ENCODE measurements at regions not wholly inside any gene's neighbourhood (a gene's known extent, or its start where the extent isn't known, plus 50 kb on each side); places are given as distances from the start of the nearest gene placed in this dataset.
"Not testable (repeated sequence)": the region's sequence is repeated elsewhere in the genome, so short reads cannot be mapped to it uniquely, and the experiment has no call there.

DNA sequence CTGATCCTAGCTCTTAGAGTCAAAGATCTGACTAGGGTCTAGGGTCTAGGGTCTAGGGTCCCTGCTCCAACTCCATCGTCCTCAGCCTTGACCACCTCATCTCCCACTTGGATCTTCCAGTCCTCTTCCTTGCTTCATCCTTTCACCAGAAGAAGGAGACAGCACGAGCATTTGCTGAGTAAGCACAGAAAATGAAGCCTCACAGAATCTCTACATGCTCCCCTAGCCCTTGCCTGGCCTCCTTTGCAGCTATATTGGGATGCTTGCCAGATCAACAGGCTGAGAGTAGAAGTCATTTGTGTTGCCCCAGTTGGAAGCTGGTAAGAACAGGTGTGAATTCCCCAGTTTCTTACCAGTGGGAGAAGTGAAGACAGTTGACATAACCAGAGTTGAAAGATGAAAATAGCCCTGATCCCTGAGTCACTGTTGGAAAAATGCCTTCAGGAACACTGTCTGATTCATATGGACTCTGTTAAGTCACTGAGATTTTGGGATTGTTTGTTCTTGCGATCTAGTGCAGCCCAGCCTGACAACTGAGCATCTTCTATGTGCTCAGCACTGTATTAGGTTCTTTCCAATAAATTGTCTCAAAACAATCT lies 552.5 kb downstream of the INSC start:
- no peak for DNase-seq

DNA sequence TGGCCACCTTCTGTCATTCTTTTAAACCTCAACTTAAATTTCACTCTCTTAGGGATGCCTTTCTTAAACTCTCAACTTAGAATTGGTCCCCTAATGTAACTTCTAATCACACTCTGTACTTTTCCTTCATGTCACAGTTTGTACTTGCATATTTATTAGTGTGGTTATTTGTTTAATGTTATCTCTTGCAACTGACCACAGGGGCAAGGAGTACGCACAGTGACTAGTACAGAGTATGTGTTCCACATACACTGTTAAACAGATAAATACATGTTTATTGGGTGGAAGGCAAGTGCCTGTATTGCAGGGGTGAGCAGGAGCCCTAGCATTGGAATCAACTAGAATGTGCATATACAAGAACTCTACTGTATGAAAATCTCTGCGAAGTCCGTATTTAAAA lies 554.0 kb downstream of the INSC start:
- DNase-seq: no peak

DNA sequence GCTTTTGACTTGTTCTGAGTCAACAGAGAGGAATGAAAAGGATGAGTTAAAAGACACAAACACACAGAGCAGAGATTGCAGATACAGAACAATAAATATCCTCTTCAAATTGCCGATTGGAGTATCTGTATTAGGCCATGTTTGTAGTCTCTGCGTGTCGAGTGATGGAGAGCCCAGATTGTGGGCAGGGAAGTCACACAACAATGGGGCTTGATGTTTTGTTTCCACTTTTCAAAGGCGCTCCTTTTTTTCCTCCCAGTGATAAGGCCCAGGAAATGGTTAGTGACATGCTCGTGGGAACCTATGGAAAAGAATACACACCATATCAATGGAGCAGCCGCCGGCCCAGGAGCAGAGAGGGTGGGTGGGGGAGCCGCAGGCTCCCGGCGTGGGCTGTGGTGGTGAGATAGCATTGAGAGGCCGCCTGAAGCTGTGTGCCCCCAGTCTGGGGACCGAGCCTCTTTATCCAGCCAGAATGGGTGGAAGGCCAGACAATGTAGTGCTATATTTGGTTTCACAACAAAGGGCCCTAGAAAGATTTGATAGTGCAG lies 555.9 kb downstream of the INSC start:
- DNase-seq: no peak

DNA sequence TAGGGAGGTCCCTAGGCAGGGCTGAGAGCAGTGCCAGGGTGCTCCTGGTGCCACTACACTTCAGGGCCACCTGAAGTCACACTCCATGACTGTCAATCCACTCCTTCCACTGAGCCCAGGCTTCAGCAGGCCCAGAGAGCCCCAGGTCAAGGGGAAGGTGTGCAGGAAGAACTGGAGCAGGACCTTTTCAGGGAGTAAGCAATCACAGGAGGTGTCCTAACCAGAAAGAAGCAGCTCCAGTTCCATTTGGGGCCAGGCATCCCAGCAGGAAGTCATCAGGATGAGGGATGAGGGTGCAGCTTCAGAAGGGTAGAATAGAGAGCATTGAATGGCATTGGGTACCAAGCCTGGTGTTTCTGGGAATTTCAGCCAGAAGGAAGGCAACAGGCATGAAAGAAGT lies 556.5 kb downstream of the INSC start:
- DNase-seq: no peak

DNA sequence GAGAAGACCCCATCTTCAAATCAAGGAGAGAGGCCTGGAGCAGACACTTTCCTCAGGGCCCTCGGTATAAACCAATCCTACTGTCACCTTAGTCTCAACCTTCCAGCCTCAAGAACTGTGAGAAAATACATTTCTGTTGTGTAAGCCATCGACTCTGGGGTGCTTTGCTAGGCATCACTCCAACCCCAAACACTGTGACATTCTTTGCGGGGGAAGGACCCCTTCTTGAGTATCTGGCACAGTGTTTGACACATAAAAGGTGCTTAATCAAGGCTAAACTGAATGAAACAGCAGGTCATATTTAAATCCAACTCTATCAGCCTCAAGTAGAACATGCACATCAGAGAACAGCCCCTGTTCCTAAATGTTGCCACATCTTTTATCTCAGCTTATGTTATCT lies 558.1 kb downstream of the INSC start:
- no peak for DNase-seq

DNA sequence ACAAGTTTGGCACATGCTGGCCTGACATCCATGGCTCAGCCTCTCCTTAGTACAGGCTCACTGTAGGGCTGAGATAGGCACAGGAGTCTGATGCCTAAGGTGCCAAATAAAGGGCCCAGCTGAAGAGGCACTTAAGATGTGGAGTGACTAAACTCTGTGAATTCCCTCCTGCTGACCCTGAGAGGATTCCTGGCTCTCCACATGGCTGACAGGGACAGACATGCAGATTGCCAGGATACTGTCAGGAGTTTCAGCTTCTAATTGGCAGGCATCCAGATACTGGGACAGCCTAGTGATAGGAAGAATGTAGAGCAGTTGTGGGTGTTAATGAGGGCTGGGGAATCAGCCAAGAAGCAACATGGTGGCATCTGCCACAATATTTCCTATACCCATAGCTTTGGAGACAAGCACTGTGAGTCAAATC lies 558.7 kb downstream of the INSC start:
- no peak for DNase-seq

DNA sequence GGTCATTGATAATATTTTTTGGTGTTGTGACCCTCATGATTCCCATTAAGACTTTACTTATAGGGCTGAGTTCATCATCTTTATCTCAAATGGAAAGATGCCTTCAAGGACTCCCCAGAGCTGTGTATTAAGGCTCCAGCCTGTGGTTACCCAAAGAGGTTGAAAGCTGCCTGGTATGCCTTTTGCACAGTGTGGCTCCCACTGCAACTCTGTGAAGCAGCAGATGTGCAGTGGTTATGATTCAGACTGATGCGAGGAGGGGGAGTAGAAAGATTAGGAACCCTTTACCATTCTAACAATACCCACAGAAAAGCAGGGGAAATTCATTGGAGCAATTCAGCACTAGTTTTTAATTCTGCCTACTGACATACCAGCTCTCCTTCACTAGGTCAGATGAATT lies 560.0 kb downstream of the INSC start:
- no peak for DNase-seq

DNA sequence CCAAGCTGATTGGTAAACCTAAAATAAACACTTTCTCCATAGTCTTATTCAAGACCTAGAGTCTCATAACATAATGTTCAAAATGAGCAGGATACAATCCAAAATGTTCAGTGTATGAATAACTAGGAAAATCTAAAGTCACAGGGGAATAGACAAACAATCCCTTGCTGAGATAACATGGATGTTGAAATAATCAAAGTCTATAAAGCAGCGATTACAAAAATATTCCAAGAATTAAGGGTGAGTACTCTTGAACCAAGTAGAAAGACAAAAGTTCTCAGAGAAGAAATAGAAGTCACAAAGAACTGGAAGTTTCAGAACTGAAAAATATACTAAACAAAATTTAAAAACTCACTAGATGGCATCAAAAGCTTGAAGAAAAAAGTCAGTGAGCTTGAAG lies 561.0 kb downstream of the INSC start:
- no peak for DNase-seq

DNA sequence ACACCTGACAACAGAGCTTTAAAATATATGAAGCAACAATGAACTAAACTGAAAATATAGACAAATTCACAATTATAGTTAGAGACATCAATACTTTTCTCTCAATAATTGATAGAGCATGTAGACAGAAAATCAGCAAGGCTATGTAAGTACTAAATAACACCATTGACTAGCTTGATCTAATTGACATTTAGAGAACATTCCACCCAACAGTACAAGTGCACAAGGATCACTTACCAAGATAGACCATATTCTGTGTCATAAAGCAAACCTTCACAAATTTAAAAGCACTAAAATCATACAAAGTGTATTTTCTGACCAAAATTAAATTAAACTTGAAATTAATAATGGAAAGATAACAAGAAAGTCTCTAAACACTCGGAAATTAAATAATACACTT lies 562.5 kb downstream of the INSC start:
- DNase-seq: no peak

DNA sequence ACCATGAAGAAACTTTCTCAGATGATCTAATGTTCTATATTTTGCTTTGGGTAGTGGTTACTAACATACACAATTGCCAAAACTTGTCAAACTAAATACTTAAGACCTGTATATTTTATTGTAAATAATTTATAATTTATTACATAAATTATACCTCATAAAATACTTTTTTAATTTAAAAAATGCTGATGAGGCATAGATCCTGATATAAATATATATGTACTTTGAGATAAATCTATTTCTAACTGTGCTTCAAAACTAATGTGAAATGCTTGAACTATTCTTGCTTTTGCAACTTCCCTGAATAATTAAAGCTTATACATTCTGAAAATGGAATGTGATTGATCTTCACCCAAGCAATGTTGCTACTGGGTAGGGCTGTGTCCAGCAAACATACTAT lies 568.8 kb downstream of the INSC start:
- no peak for DNase-seq

DNA sequence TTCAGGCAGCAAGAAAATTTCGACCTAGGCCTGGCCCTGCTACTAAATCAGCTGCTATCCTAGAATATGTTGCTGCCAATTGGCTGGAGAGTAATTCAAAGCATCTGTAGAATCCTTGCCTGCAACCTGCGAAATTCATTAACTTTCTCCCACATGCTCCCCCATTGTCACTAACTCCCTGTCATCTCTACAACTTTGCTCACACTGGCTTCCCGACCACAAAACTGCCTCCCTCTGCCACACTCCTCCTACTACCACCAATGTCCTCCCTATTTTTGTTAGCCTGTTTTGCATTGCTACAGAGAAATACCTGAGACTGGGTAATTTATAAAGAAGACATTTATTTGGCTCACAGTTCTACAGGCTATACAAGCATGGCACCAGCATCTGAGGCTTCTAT lies 570.6 kb downstream of the INSC start:
- no peak for DNase-seq

DNA sequence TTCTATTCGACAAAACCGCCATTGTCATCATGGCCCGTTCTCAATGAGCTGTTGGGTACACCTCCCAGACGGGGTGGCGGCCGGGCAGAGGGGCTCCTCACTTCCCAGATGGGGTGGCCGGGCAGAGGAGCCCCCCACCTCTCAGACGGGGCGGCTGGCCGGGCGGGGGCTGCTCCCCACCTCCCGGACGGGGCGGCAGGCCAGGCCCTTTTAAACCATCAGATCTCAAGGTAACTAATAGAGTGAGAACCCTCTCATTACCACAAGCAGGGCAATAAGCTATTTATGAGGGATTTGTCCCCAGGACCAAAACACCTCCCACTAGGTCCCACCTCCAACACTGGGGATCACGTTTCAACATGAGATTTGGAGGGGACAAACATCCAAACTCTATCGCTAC lies 571.5 kb downstream of the INSC start:
- DNase-seq: not testable (repeated sequence)

DNA sequence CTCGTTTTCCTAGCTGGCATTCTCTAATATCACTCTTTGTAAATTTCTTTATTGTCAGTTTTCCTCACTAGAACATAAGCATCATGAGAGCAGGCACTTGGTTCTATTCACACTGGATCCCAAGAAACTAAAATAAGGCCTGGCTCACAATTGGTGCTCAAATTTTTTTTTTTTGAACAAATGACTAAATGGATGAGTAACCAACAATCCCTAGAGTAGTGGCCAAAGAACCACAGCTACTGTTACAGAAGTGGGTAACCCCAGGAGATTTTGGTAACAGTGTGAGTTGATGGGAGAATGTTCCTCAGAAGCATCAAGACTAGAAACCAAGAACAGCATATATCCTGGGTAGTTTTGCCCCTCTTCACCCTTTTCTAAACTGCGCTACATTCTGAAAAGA lies 572.6 kb downstream of the INSC start:
- no peak for DNase-seq

DNA sequence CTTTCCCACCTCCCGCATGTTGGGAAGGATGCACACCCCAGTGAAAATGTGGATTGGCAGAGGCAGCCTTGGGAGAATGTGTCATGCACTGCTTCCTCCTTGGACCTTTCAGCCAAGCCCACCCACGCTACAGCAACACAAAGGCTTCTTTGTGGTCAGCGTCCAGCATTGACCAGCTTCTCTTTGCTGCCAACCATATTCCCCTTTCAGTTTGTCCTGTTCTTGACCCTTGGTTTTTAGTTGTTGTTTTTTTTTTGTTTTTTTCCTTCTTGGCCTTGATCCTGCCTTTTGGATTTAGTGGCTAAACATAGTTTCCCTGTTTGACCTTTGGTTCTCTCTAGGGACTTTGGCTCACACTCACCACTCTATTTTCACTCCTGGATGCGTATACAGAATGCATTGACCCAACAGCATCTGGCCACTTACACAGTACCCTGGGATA lies 573.6 kb downstream of the INSC start:
- no peak for DNase-seq

DNA sequence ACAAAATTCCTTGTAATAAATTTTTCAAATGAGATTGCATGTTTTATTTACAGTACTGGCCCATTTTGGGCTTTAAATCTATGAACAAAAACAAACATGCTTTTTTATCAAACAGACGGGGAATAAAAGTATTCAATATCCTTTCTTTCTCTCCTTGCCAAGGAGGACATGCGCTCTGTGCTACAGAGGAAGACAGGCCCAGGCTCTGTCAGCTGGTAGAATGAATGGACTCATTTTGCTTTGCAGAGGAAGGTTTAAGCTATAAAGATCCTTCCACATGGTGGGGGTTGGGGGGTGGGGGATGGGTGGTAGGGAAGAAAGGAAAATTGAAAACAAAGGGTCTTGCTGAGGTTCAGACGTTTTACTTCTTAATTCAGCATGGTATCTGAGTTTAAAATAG lies 575.6 kb downstream of the INSC start:
- no peak for DNase-seq

DNA sequence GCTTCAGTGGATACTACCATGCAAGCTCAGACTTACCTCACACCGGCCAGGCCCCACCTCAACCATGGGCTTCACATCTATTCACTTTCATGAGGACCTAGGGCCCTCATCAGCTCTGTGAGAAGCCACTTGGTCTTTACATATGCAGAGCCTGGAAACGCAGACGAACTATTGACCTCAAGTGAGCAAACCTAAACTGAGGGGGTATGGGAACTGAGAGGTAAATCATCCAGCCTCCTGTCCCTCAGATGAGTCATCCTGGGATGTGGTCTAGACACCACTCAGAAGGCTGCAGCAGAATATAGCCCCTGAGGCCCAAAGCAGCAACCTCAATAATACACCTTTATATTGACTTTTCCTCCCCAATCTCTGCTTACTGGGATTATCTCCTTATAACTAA lies 578.0 kb downstream of the INSC start:
- DNase-seq: no peak

DNA sequence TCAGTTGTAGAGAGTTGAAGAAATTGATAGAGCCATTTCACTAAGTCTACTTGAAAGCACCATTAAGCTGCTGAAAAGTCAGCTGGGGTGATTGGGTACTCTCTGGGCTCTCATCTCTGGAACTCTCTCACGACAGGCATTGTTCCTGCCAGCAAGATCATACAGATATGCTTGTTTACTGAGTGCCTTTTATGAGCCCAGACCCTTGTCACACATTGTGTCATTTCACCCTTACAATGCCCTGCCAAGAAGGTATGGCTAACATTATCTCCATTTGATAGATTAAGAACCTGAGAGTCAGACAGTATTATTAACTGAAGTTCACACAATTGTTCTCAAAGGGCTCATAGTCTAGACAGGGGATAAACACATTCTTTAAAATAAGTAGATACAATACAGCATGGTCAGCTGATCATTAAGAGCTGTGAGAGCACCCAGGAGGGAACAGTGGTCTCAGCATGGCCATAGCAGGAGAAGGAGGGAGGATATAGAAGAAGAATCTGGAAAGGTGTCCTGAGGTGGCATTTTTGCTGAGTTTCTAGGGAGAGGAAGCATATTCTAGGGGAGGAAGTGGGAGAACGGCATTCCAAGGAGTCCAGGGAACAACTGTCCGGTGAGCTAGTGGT lies 580.5 kb downstream of the INSC start:
- no peak for DNase-seq

DNA sequence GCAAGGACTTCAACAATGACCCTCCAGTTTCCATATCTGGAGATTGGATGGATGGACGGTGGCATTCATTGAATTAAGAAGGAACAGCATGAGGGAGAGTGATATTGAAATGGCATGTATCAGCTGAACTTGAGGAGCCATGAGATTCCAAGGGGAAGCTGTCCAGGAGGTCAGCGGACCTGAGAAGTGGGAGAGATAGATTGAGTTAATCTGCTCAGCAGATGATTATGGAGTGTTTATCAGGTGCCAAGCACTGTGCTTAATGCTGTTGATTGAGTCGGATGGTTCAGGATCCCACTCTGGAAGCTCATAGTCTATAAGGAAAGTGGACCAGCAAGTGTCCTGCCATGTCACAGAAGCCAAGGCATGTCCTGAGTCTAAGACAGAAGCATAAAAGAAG lies 581.3 kb downstream of the INSC start:
- no peak for DNase-seq

DNA sequence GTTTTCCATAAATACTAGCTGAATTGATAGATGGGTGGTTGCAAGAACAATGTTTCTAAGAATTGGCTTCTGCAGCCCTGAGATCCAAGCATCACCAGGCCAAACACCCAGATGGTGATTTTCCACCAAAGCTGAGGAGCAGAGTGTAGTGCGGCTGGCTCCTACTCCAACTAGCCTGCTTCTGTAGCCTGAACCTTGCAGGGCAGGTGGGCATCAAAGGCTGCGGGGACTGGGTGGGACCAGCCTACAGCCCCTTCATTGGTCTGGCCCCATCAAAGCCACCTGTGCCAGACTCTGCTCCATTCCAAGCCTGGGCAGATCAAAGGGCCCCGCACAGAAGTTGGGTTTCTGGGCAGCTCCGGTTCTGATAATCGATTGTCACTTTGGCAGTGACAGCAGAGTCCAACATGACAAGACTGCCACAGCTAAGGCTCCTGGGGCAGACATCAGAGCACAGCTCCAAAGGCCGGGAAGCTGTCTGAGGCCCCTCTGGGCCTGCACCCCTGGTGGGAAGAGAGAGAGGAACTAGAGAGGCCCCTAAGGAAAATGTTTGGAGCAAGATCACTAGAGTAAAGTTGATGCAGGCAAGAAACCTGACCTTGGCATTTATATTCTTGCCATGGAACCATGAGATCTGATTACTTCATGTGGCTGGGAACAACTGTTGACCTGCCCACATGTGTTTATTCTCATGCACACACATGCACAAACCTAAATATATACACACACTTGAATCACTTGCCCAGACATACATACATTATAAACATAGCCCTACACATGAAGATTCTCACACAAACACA lies 582.9 kb downstream of the INSC start:
- no peak for DNase-seq

DNA sequence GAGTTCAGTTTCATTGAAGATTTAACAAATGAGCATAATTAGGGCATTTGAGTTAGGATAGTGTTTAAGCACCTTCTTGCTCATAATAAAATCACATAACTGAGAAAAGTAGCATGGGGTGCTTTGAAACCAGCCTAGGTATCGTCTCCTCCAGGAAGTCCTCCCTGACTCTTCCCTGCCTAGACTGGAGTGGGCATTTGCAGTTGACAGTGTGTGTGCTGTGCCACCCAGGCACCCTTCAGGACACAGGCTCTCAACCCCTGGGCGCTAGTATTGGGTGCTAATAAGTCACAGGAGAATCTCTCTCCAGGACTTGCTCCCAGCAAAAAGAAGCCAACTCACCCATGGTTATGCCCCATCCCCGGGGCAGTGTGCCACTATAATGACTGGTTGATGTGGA lies 584.1 kb downstream of the INSC start:
- no peak for DNase-seq

DNA sequence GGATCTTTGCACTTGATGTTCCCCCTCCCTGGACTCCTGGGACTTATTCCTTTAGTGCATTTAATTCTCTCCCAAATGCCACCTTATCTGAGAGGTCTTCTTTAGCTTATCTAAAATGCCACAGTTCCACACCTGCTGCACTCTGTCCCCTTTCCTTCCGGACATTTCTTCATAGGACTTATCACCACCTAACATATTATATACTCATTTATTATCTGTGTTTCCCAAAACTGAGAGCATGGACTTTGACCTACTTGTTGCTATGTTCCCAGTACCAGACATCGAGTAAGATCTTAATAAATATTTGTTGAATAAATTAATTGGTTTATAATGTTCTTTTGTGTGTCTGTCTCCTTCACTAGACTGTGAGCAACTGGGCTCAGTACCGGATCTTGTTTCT lies 585.3 kb downstream of the INSC start:
- DNase-seq: no peak

DNA sequence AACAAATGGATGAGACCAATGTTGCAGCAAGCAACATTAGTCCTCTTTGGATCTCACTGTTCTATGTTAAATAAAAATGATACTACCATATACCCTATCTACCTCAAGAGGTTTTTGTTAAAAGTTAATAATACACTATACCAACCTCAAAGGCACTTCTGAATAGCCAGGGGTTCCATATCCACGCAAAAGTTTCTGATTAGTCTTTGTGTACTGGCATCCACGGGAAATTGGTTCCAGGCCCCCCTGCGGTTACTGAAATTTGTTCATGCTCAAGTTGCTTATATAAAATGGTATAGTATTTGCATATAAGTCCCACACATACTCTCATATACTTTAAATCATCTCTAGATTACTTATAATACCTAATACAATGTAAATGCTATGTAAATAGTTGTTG lies 585.7 kb downstream of the INSC start:
- DNase-seq: no peak

DNA sequence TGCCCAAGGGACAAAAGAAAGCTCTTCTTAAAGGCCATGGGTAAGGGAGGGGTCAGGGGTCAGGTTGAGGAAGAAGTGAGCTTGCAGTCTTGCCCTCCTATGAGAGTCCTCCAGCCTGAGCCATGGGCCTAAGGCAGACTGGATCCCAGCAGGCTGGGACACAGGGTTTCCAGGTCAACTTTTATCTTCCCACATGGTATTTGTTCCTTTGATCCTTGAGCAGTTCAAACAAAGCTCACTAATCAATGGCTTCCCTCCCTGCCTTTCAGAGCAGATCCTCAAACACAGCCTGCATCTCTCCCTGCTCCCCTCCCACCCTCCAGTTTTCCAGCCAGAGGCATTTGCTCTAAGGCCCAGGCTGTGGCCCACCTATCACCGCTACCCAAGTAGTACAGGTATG lies 589.3 kb downstream of the INSC start:
- DNase-seq: no peak

DNA sequence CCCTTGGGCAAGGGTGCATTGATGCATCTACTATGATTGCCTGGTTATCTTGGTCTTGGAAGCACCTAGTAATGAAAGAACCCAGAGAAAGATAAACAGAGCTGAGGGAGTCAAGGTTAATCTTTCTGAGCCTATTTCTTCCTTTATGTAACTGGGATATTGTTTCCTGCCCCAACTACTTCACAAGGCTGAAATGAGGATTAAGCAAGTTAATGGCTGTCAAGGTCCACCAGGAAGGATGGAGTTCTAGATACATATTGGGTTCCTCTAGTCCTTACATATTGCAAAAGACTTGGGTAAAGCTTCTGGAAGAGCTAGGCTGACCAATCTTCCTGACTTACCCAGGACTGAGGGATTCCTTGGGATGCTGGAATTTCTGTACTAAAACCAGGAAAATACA lies 589.8 kb downstream of the INSC start:
- no peak for DNase-seq

All from T-helper 9 cell (primary cell).